T47D (cell line): ENCODE measurements at regions not wholly inside any gene's neighbourhood (a gene's known extent, or its start where the extent isn't known, plus 50 kb on each side); places are given as distances from the start of the nearest gene placed in this dataset.

Source experiments
- DNase-seq, 2 experiments: peaks; one replicate each; pipeline versions ENCODE4 v3.0.0 to v3.0.0-alpha.2; 2011 to 2012; ENCODE audit warnings: low read depth in 1 of 2, low spot score in 1 of 2
- JUND ChIP-seq: IDR thresholded peaks from 2 replicates; pipeline ENCODE4 v1.6.1; 2012; ENCODE audit warnings: low read depth
- in situ Hi-C: cut with HindIII; loops from 2 replicates; pipeline ENCODE4 v1.10.0; 2016; ENCODE audit warnings: low sequenced_read_pairs, low pct_unique_long_range_greater_than_20kb

GRCh38 chr5:116763987-116764866 is 189.6 kb upstream of the SEMA6A start:
- TF ChIP-seq JUND: no peak
- in situ Hi-C loops: no loop called here
- no peak for DNase-seq

GRCh38 chr5:116759860-116760640 is 185.4 kb upstream of the SEMA6A start:
- in situ Hi-C loops: no loop called here

GRCh38 chr5:116757326-116757725 is 182.7 kb upstream of the SEMA6A start:
- DNase-seq: no peak
- no peak for TF ChIP-seq JUND
- in situ Hi-C loops: no loop called here

More at GRCh38 chr5:116759860-116760640, 185.4 kb upstream of the SEMA6A start:
- DNase-seq: no peak
- TF ChIP-seq JUND: no peak

GRCh38 chr5:116756531-116756930 is 181.9 kb upstream of the SEMA6A start:
- no peak for DNase-seq
- in situ Hi-C loops: no loop called here
- TF ChIP-seq JUND: no peak

- TF ChIP-seq JUND: no peak
- in situ Hi-C loops: no loop called here
- DNase-seq: no peak
Observed at GRCh38 chr5:116754556-116754955, 179.9 kb upstream of the SEMA6A start.

- no peak for DNase-seq
- no peak for TF ChIP-seq JUND
- in situ Hi-C loops: no loop called here
Observed at GRCh38 chr5:116751684-116752083, 177.1 kb upstream of the SEMA6A start.

- in situ Hi-C loops: no loop called here
- DNase-seq: no peak
- TF ChIP-seq JUND: no peak
Observed at GRCh38 chr5:116750631-116751580, 176.3 kb upstream of the SEMA6A start.

GRCh38 chr5:116747881-116748280 is 173.3 kb upstream of the SEMA6A start:
- no peak for TF ChIP-seq JUND
- no peak for DNase-seq
- in situ Hi-C loops: no loop called here

- no peak for TF ChIP-seq JUND
- in situ Hi-C loops: no loop called here
- no peak for DNase-seq
Observed at GRCh38 chr5:116746668-116747067, 172.0 kb upstream of the SEMA6A start.

- no peak for TF ChIP-seq JUND
- in situ Hi-C loops: no loop called here
- no peak for DNase-seq
Observed at GRCh38 chr5:116740771-116741170, 166.1 kb upstream of the SEMA6A start.

GRCh38 chr5:116739571-116739970 is 164.9 kb upstream of the SEMA6A start:
- no peak for DNase-seq
- no peak for TF ChIP-seq JUND
- in situ Hi-C loops: no loop called here

GRCh38 chr5:116738615-116739261 is 164.1 kb upstream of the SEMA6A start:
- DNase-seq: no peak
- no peak for TF ChIP-seq JUND

More at GRCh38 chr5:116738615-116739261, 164.1 kb upstream of the SEMA6A start:
- in situ Hi-C loops: no loop called here
